ENCODE measurements at regions not wholly inside any gene's neighbourhood (a gene's known extent, or its start where the extent isn't known, plus 50 kb on each side); places are given as distances from the start of the nearest gene placed in this dataset.

DNA sequence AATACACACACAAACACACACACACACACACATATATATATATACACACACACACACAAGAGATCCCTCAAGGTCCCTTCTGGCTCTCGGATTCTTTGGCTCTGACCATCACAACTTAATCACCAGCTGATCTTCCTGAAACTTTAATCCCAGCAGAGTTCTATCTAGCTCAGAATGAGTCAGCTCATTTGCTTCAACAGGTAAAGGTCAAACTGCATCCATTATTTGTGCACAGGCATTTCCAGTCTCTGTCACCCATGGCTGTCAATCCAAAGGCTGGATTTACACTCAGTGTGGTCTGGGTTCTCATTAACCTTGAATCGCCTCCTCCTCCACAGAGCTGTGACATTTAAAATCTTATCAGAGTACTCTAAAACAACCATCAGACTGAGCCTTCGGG lies 113.3 kb upstream of the TMPO start:
- DNase-seq (ENCODE audit: low read depth), result no peak

DNA sequence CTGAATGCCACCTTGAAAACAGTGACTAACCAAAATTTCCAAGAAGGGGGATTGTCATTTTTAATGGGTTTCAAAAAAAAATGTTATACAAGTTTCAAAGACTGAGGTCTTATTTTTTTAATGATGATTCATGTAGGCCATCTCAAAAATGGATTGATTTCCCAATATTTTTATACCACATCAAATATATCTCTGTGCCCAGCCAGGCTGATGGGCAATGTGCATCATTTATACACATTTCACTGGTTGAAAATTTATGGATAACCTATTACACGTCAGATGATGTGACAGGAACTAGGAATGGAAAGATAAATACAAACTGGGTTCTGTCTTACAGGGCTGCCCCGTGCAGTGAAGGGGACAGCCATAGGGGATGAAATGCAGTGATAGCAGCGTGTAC lies 112.7 kb upstream of the TMPO start:
- DNase-seq (ENCODE audit: low read depth), result no peak

DNA sequence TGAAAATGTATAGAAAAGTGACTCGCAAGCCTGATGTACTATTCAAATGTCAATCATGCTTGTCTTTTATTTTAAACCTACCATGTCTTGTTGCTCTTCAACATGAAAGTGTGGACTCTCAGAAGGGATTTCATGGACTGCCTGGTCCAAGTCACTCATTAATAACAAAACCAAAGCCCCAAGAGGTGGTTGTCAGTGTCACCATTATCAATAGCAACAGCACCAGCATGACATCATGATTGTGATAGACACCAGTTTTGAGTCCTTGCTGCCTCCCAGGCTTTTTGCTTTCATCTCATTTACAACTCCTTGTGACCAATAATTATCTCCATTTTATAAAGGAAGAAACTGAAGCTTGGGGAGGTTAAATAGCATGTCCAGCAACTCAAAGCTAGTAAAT lies 112.0 kb upstream of the TMPO start:
- DNase-seq (ENCODE audit: low read depth), result no peak

DNA sequence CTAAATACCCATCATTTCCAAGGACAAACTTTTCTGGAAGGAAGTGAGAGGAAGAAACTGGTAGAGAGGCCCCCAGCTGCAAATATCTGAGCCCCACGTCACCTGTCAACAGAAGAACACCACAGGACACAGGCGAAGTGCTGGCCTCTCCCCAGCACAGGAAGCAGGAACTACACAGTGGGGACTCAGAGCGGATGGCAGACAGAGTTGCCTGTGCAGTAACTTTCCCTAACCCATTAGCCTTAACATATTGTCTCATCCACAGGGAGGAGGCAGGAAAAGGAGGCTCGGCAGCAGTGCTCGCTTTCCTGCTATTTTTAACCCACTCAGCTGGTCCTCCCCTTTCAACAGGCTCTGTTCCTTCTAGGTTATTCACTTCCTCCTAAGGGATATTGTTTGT lies 111.5 kb upstream of the TMPO start:
- no peak for DNase-seq (ENCODE audit: low read depth)

DNA sequence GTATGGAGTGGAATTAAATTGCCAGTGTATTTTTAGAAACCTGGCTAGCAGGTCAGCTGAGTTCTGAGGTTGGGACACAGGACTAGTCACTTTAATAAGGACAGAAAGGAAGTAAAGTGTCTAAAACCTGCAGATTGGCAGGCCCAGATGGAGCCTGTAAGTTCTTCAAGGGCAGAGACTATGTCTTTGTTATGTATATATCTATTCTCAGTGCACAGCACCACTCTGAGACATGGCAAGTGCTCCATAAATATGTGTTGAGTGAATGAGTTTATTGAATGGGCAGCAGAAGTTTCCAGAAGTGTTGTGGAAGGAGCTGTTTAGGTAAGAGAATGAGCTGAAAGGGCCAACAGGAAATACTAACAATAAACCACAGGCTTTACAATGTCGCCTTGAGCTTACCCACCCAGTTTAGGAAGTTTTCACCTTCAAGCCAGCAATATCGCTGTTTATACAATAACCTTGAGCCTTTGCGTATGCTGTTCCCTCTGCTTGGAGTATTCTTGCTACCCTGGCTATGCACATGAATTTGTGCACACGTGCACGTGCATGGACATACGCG lies 109.5 kb upstream of the TMPO start:
- no peak for DNase-seq (ENCODE audit: low read depth)

DNA sequence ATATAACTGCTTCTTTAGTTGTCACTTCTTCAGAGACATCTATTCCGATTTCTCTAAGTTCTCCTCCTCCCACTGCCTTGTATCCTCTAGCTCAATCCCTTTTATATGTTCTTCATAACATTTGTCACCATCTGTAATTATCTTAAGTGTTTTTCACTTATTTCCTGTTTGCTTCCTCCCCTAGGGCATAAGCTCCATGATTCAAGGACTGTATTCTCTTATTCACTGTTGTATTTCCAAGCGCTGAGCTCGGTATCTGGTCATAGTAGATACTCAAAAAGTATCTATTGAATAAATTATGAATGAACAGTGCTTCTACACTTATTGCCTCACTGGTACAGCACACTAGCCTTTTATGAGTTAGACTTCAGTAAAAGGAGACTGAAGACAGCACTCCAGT lies 109.0 kb upstream of the TMPO start:
- DNase-seq (ENCODE audit: low read depth), result no peak

DNA sequence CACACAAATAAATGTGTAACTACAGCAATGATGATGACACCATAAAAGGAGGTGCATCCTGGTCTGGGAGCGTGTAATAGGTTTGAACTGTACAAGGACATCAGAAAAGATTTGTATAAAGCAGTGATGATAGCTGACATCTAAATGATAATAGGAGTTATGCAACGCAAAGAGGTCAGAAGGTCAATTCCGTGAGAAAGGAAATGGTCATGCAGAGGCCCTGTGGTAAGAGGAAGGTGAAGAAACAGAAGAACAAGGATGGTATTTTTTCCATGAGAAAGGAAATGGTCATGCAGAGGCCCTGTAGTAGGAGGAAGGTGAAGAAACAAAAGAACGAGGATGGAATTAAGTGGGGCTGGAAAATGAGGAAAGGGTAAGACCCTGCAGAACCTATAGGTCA lies 106.7 kb upstream of the TMPO start:
- DNase-seq (ENCODE audit: low read depth), result no peak

DNA sequence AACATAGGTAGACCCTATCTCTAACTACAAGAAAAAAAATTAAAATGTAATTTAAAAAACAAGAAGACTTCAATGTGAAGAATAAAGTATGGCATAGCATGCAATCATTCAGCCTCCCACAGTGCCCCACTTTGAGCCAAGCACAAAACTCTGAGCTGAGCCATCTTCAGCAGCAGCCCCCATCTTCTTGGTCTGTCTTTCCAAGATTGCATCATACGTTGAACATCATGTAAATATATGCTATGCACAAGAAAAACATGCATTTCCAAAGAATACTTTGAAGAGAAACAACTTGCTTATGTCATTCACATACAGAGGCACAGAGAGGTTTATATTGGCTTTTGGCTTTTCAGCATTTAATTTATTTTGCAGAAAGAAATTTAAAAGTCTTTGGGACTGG lies 105.8 kb upstream of the TMPO start:
- no peak for DNase-seq (ENCODE audit: low read depth)

DNA sequence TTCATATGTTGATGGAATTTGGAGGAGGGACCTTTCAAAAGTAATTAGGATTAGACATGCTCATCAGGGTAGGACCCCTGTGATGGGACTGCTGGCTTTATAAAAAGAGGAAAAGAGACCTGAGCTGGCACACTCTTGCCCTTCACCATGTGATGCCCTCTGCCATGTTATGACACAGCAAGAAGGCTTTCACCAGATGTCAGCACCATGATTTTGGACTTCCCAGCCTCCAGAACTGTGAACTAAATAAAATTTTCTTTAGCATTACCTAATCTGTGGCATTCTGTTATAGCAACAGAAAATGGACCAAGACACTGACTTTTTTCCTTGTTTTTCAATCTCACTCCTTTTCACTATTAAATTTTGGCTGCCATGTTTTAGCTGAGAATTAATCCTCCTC lies 105.0 kb upstream of the TMPO start:
- no peak for DNase-seq (ENCODE audit: low read depth)

DNA sequence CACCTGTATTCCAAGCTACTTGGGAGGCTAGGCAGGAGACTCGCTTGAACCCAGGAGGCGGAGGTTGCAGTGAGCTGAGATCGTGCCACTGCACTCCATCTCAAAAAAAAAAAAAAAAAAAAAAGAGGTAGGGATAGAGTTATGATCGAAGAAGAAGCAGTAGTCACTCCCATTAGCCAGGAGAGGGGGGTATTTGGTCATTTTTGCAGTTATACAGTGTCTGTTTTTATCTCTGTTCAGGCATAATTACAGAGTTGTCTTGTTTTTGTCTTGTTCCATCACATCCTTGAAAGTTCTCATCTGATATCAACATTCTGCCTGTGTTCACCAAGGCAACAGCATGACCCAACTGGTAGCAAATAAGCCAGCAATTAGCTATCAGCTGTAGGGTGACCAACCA lies 98.5 kb upstream of the TMPO start:
- DNase-seq (ENCODE audit: low read depth), result no peak

DNA sequence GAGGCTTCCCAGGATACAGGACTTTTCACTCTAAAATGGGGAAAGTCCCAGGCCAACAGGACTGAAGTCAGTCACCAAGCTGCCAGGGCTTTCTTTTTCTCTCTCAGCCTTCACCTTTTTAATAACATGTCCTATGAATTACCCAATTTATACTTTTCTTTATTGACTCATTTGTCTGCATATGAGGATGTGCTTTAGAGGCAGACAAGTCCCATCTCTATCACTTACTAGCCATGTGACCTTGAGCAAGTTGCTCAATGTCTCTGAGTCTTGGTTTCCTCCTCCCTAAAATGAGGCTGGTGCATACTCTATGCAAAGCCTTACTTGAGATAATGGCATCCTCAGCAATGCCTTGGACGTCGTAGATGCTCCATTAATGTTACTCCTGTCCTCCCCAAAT lies 98.1 kb upstream of the TMPO start:
- DNase-seq (ENCODE audit: low read depth), result no peak

DNA sequence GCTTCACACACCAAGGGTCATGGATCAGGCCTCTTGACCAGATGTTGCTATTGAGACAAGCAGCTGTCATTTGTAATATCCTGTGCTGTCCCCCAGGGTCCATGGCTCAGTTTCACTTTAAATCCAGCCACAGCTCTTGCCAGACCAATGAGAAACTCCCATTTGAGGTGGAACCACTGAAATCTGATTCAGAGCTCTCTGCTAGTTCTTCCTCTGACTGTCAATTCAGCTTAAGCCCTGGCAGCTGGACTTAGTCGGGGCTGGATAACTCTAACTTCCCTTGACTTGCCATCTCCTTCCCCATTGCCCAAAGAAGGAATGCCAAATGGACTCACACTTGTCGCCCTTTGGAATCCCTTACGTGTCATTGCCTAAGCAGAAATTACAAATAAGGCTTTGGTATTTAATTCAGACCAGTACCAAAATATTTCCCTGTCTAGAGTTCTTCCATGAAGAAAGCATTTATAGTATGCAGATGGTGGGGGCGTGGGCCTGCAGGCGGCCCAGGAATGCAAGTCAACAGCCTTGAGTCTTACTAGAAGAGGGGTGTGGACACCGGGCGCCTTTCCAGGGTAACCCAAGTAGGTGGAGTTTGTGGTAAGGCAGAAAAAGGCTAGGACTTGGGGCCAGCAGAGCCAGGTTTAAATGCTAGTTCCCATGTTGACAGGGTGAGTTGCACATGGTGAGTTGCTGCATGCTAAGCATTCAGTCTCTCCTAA lies 96.9 kb upstream of the TMPO start:
- peak; percentile 98 for DNase-seq (ENCODE audit: low read depth)

DNA sequence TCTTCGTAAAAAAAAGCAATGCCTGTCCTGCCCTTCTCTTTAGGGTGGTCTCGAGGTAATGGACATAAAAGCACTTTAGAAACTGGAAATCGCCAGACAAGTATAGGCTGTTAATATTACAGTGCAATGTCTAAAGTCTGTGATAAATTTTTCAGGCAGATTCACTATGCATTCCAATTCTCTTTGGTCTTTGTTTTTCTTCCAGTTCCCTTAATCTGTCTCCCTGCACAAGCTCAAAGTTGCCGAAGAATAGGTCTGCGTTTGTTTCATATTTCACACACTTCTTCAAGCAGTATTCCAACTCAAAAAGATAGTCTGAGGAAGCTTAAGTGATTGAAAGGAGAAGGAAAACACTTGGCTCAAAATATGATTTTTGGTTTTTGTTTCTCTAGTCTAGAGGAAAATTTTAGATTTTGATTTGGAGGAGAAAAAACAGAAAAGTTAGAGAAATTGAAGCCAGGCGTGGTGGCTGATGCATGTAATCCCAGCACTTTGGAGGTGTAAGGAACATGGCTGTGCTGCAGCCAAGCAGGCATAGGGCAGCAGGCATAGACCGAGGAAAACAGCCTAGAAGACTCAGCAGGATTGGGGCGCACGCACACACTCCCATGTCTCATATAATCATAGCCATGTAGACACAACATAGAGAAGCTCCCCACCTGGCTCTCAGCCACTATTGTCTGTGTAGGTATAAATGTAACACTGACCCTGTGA lies 96.2 kb upstream of the TMPO start:
- DNase-seq (ENCODE audit: low read depth), result no peak

DNA sequence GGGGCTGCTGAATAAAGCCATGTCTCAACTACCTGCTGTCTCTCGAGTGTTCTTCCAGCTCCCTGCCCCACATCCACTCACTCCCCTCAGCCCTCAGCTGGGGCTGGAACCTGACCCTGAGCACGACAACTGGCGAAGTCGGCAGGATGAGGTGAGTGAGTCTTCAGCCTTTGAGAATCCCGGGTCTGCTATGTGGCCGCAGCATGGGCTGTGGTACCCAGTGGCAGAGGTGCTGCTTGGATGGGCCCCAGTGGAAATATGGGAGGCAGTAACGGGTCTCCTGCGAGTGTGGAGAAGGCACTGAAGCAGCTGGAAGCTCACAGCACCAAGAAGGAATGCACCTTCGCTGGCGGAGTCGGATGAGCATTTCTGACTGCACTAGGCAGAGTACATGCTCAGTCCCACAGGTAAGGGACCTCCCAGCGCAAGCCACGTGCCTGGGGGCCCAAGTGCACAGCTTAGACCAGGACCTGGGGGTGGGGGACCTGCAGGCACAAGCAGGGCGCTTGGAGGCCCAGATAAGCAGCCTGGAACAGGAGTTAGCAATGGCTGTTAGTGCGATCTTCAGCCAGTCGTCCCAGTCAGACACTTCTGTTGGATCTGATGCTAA lies 95.5 kb upstream of the TMPO start:
- DNase-seq (ENCODE audit: low read depth), result no peak

DNA sequence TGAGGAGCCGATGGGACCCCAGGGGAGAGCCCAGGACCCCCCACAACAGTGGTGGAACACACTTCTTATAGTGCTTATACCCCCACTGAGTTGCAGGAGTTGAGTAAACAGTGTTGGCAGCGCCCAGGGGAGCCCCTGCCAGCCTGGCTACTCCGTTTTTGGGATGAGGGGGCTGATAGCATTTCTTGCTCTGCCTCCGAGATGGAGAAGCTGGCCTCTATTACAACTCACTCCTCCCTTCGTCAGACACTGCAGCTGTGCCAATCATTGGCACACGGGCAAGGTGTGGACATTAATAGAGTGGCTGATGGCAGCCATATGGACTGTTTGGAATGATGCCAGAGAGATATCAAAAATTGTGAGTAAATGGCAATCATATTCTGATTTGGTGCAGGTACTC lies 94.9 kb upstream of the TMPO start:
- no peak for DNase-seq (ENCODE audit: low read depth)

DNA sequence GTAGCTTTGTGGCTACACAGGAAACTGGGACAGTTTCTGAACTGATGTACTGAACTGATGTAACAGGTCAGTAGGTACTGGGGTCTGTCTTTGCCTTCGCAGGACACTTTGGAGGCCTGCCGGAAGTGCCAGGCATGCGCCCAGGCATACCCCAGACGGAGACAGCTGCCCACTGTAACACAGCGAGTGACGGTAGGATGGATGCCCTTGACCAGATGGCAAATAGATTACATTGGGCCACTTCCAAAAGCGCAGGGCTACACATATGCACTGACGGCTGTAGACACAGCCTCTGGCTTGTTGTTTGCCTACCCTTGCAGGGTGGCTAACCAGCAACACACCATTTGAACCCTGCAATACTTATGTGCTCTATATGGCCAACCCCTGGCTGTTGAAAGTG lies 94.1 kb upstream of the TMPO start:
- DNase-seq (ENCODE audit: low read depth), result no peak

DNA sequence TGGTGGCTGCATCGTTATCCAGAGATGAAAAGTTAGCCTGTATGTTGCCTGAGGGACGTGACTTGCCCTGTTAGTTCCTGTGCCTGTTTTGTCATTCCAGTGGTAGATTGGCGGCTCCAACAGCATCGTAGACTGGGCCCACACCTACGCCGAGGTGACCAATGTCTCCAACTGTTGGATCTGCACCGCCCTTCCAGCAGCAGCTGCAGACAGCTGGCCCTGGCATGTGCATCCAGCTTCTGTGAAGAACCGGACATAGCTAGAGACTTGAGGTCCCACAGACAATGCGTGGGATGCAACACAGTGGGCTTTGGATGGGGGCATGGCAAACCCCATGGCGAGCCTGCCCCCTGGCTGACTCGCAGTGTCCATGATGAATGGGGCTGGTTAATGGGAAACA lies 93.0 kb upstream of the TMPO start:
- DNase-seq (ENCODE audit: low read depth), result no peak

DNA sequence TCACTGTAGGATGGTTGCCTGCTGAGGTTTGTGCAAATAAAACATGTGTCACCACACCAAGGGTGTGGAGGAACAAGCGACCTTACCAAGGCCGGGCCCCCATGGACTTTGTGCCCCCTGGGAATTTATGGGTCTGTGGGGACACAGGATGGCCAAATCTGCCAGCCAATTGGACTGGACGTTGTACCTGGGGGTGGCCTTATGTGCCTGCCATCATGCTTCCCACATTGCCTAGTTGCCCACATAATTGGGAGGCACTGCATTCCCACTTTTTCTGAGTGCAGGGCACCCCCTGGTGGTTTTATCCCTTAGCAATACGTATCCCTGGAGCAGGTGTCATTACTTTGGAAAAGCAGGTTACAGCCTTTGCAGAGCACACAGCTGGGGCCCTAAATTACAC lies 92.6 kb upstream of the TMPO start:
- no peak for DNase-seq (ENCODE audit: low read depth)

DNA sequence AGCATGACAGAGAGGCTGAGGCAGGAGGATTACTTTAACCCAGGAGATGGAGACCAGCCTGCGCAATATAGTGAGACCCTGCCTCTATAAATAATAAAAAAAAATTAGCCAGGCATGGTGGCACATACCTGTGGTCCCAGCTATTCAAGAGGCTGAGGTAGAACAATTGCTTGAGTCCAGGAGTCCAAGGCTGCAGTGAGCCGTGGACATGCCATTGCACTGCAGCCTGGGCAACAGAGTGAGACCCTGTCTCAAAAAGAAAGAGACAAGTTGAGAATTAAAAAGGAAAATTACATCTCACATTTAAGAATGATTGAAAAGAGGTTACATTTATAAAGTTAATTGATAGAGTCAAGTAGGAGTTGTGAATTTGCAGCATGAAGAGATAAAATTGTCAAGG lies 91.4 kb upstream of the TMPO start:
- no peak for DNase-seq (ENCODE audit: low read depth)

DNA sequence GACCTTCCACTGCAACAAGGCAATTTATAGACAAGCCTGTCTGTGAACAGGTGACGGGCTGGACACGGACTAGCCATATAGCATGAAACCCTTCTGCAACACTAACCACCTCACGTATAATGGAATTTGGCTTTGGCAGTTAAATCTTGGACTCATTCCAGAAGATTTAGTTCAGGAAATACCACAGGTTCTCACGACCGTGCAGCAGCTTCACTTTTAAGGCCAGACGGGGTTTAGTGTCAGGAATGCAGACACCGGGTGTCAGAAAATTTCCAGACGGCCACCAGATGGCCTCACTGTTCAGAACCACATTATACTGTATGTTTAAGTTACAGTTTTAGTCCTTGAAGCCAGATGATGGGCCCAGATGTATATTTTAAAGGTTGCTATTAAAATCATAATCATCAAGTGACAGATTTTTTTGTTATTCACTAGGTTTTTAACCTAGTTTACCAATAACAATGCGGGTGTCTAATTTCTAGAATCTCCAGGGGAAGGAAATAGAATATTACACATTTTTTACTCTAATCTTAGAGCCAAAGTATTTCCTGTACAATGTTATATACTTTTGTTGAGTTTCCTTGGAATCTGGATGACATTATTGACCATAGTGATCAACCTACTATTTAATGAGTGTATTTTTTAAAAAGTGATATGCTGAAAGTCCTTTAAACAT lies 90.5 kb upstream of the TMPO start:
- DNase-seq (ENCODE audit: low read depth), result no peak

DNA sequence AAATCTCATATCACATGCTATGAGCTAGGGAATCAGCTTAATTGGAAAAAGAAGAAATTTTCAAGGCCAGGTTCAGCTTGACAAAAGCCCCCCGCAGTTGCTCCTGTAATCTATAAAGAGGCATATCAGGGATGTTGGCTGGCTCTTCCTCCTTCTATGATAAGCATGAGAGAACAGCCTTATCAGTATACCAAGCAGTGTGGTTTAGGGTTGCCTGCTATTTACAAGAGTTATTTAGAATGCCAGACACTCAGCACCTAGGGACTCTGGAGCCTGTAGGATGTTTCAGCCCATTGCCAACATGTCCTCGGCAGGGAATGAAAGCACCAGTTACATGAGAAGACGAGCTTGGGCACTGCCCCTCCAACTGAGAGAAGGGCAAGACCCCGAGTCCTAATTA lies 89.5 kb upstream of the TMPO start:
- DNase-seq (ENCODE audit: low read depth), result no peak

DNA sequence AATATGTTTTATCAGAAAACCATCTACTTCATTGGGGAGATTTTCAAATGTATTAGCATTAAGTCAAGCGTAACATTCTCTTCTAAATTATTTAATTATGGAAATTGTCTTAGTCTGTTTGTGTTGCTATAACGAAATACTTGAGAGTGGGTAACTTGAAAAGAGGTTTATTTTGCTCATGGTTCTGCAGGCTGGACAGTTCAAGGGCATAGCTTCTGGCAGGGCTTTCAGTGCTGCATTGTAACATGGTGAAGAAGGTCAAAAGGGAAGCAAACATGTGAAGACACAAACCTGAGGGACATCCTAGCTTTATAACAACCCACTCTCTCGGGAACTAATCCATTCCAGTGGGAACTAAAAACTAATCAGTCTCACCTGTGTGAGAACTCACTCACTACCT lies 84.3 kb upstream of the TMPO start:
- DNase-seq (ENCODE audit: low read depth), result no peak

DNA sequence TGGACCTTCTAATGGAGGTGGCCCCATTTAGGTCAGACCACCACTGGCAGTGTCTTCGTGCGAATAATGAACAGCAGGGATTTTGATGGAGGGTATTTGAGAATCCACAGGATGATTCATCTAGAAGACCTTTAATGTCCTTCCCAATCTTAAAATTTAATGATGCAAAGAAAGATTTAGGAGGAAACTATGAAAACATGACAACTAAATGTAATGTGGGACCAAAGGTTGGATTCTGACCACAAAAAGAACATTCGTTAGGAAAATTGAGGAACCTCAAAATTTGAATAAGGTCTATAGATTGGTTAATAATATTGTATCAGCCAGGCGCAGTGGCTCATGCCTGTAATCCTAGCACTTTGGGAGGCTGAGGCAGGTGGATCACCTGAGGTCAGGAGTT lies 78.2 kb upstream of the TMPO start:
- DNase-seq (ENCODE audit: low read depth), result no peak

Data from GM04503 (cell line).